ENCODE measurements at regions not wholly inside any gene's neighbourhood (a gene's known extent, or its start where the extent isn't known, plus 50 kb on each side); places are given as distances from the start of the nearest gene placed in this dataset.
"Not testable (repeated sequence)": the region's sequence is repeated elsewhere in the genome, so short reads cannot be mapped to it uniquely, and the experiment has no call there.

- Histone ChIP-seq H3K4me1 (no peaks in the 10 kb centered on the region), H3K4me3 (no peak overlapping the region), H3K27ac (no peak overlapping the region), H3K9me3 (peaks cover 0 to 5% of the 10 kb centered on the region in 2 donors), H3K27me3 (no peaks in the 10 kb centered on the region), H3K36me3 (no peaks in the 10 kb centered on the region)
- no peak for TF ChIP-seq CTCF (IDR thresholded peaks at IDR 0.05)
- no peak for DNase-seq (ENCODE audit: low spot score)
Measured at GRCh38 chr6:74256381-74256780, 560.4 kb downstream of the CD109 start.

GRCh38 chr6:74255007-74255406 lies 559.0 kb downstream of the CD109 start:
- H3K4me1 ChIP-seq; H3K27ac ChIP-seq; DNase-seq (ENCODE audit: low spot score); H3K4me3 ChIP-seq; H3K27me3 ChIP-seq; H3K9me3 ChIP-seq; H3K36me3 ChIP-seq: not testable (repeated sequence)

GRCh38 chr6:74254147-74254546 lies 558.1 kb downstream of the CD109 start:
- H3K36me3 ChIP-seq; H3K4me1 ChIP-seq; H3K27me3 ChIP-seq; H3K4me3 ChIP-seq; DNase-seq (ENCODE audit: low spot score); H3K27ac ChIP-seq; H3K9me3 ChIP-seq: not testable (repeated sequence)

GRCh38 chr6:74253261-74253660 lies 557.3 kb downstream of the CD109 start:
- no peak for TF ChIP-seq CTCF (IDR thresholded peaks at IDR 0.05)
- H3K9me3 ChIP-seq, result peaks cover 0 to 5% of the 10 kb centered on the region in 2 donors
- no peaks in the 10 kb centered on the region for H3K4me1 ChIP-seq
- no peak for DNase-seq (ENCODE audit: low spot score)
- H3K27me3 ChIP-seq, result no peaks in the 10 kb centered on the region
- no peak overlapping the region for H3K4me3 ChIP-seq
- no peak overlapping the region for H3K27ac ChIP-seq
- H3K36me3 ChIP-seq, result no peaks in the 10 kb centered on the region

DNA sequence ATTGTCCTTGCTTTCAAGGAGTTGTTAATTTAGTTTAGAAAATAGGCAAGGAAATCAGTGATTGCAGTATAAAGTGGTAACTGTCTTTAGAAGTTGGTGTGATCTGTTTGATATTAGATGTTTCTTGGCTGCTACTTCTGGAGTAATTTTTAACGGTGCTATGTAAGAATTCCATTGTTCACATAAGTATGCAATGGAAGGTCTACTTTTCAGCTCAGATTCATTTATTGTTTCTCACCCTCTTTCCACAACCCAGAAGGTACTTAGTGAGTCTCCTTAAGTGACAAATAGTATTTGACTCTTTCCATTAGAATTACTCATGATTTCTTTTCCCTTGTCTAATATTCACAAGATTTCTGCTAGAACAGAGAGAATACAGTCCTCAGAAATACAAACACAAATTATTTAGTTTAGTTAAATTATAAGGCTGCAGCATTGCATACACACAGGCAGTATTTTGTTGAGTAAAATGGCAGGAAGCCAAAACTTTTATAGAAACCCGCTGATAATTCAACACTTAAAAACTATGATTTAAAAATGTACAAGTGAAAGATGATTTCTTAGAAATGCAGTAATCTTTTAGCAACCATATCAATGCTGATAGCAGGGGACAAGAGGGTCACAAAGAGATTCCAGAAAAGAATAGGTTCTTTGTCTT lies 554.3 kb downstream of the CD109 start:
- Histone ChIP-seq H3K27ac (no peak overlapping the region), H3K9me3 (peaks cover 0 to 4% of the 10 kb centered on the region in 2 donors), H3K27me3 (no peaks in the 10 kb centered on the region), H3K36me3 (no peaks in the 10 kb centered on the region), H3K4me3 (no peak overlapping the region), H3K4me1 (no peaks in the 10 kb centered on the region)
- DNase-seq (ENCODE audit: low spot score), result no peak
- no peak for TF ChIP-seq CTCF (IDR thresholded peaks at IDR 0.05)

- no peak for DNase-seq (ENCODE audit: low spot score)
- H3K27me3 ChIP-seq, result no peaks in the 10 kb centered on the region
Measured at GRCh38 chr6:74249658-74250057, 553.7 kb downstream of the CD109 start.

More at GRCh38 chr6:74249658-74250057, 553.7 kb downstream of the CD109 start:
- no peak overlapping the region for H3K4me3 ChIP-seq
- no peak overlapping the region for H3K27ac ChIP-seq
- H3K4me1 ChIP-seq, result no peaks in the 10 kb centered on the region
- H3K36me3 ChIP-seq, result no peaks in the 10 kb centered on the region
- no peak for TF ChIP-seq CTCF (IDR thresholded peaks at IDR 0.05)
- H3K9me3 ChIP-seq, result peaks cover 0 to 4% of the 10 kb centered on the region in 2 donors
